Dermis microvascular lymphatic vessel endothelial cell (primary cell): ENCODE measurements at regions not wholly inside any gene's neighbourhood (a gene's known extent, or its start where the extent isn't known, plus 50 kb on each side); places are given as distances from the start of the nearest gene placed in this dataset.
"Not testable (repeated sequence)": the region's sequence is repeated elsewhere in the genome, so short reads cannot be mapped to it uniquely, and the experiment has no call there.

Experiments used
- DNase-seq, 2 donors: peaks; one replicate each; pipeline versions ENCODE4 v3.0.0 to v3.0.0-alpha.2; 2010; ENCODE audit warnings: low read depth in 2 of 2

GRCh38 chr9:135378751-135379150, 100.8 kb upstream of the PPP1R26 start:
- no peak for DNase-seq

- DNase-seq, result no peak
Observed at GRCh38 chr9:135379540-135380267, 99.9 kb upstream of the PPP1R26 start.

- DNase-seq, result no peak
Observed at GRCh38 chr9:135380311-135380960, 99.1 kb upstream of the PPP1R26 start.

GRCh38 chr9:135381762-135382310, 97.7 kb upstream of the PPP1R26 start:
- no peak for DNase-seq

GRCh38 chr9:135384226-135384625, 95.4 kb upstream of the PPP1R26 start:
- DNase-seq, result no peak

- DNase-seq, result not testable (repeated sequence)
Observed at GRCh38 chr9:135384815-135385405, 94.7 kb upstream of the PPP1R26 start.

- no peak for DNase-seq
Observed at GRCh38 chr9:135385793-135386192, 93.8 kb upstream of the PPP1R26 start.

GRCh38 chr9:135387976-135388375, 91.6 kb upstream of the PPP1R26 start:
- no peak for DNase-seq

GRCh38 chr9:135388530-135388929, 91.1 kb upstream of the PPP1R26 start:
- no peak for DNase-seq

- no peak for DNase-seq
Observed at GRCh38 chr9:135391759-135392158, 87.8 kb upstream of the PPP1R26 start.

GRCh38 chr9:135392511-135392910, 87.1 kb upstream of the PPP1R26 start:
- DNase-seq, result no peak

GRCh38 chr9:135394131-135394530, 85.5 kb upstream of the PPP1R26 start:
- DNase-seq, result no peak

GRCh38 chr9:135394699-135395645, 84.6 kb upstream of the PPP1R26 start:
- no peak for DNase-seq

- no peak for DNase-seq
Observed at GRCh38 chr9:135397142-135397541, 82.4 kb upstream of the PPP1R26 start.

GRCh38 chr9:135399000-135399649, 80.5 kb upstream of the PPP1R26 start:
- no peak for DNase-seq

- DNase-seq, result no peak
Observed at GRCh38 chr9:135400496-135400895, 79.1 kb upstream of the PPP1R26 start.

- DNase-seq, result no peak
Observed at GRCh38 chr9:135401218-135401617, 78.4 kb upstream of the PPP1R26 start.

- no peak for DNase-seq
Observed at GRCh38 chr9:135402048-135402738, 77.4 kb upstream of the PPP1R26 start.

GRCh38 chr9:135402739-135403695, 76.6 kb upstream of the PPP1R26 start:
- no peak for DNase-seq
